K562 (cell line): ENCODE measurements at regions not wholly inside any gene's neighbourhood (a gene's known extent, or its start where the extent isn't known, plus 50 kb on each side); places are given as distances from the start of the nearest gene placed in this dataset.

Source experiments
- ATAC-seq: fragments of 200-7000 bp; cut with Tn5 transposase; 3 replicates; pipeline ENCODE4 v1.9.1; 2020; ENCODE audit warnings: moderate library complexity
- BruUV-seq: library from RNA; stranded (reverse); fragments of 400-500 nt; replicated peaks from 2 replicates; lab custom pipeline; 2021; lab: Mats Ljungman, UMichigan
- CTCF ChIA-PET: fragments of 300-600 bp; formaldehyde crosslinking; extraction: SDS; loops from one replicate; lab custom pipeline; 2021; ENCODE audit warnings: low intra/inter-chr PET ratio; lab: Yijun Ruan, JAX
- POLR2A ChIA-PET: fragments of 300-600, 350-650 bp; sonication (Branson Sonifier 250); formaldehyde crosslinking; extraction: SDS; loops from one replicate; lab custom pipeline; 2021; ENCODE audit warnings: antibody characterized with exemption, inconsistent platforms; lab: Yijun Ruan, JAX
- DNase-seq, 4 experiments: peaks; one replicate each; pipeline versions ENCODE4 v3.0.0 to v3.0.0-alpha.2; 2011 to 2018; ENCODE audit warnings: low spot score in 3 of 4, mixed read lengths in 3 of 4; ENCODE audit errors: extremely low read depth in 1 of 4
- FAIRE-seq: peaks from 2 replicates; lab custom pipeline; 2011; peaks lifted over from hg19 to GRCh38; lab: Jason Lieb, UNC
- H2AFZ ChIP-seq: 2 replicates; pipeline ENCODE4 v1.6.0; 2011; ENCODE audit warnings: low read depth, low read length, control low read depth, inconsistent platforms
- H3K27ac ChIP-seq: fragments of 200-600 bp; 3 replicates; pipeline ENCODE4 v1.8.0; 2011; ENCODE audit warnings: low read depth, mild to moderate bottlenecking, control low read depth, inconsistent platforms, low read length, moderate library complexity, mixed read lengths; ENCODE audit errors: extremely low read depth
- H3K27me3 ChIP-seq, 2 experiments: fragments of 300-600 bp in 1 of 2; 2 replicates in 1 of 2; 3 replicates in 1 of 2; pipeline versions ENCODE4 v1.6.0 to v1.8.0; 2011; ENCODE audit warnings: inconsistent platforms in 2 of 2, low read length in 2 of 2, mild to moderate bottlenecking in 1 of 2, mixed read lengths in 1 of 2, moderate library complexity in 1 of 2; ENCODE audit not compliant: control insufficient read depth in 2 of 2, insufficient read depth in 2 of 2
- H3K36me3 ChIP-seq: fragments of 300-600 bp; 3 replicates; pipeline ENCODE4 v1.8.0; 2011; ENCODE audit warnings: mild to moderate bottlenecking, low read length, inconsistent platforms; ENCODE audit not compliant: control insufficient read depth, insufficient read depth
- H3K4me1 ChIP-seq, 2 experiments: fragments of 200-600 bp in 1 of 2; replicated peaks in 1 of 2; 2 replicates in 1 of 2; 3 replicates in 1 of 2; pipeline versions ENCODE4 v1.5.1 to v1.8.0; 2011; ENCODE audit warnings: inconsistent platforms in 2 of 2, low read length in 2 of 2, mild to moderate bottlenecking in 1 of 2, mixed read lengths in 1 of 2, moderate library complexity in 1 of 2; ENCODE audit not compliant: control insufficient read depth in 2 of 2, insufficient read depth in 2 of 2
- H3K4me2 ChIP-seq: 2 replicates; pipeline ENCODE4 v1.6.1; 2011; ENCODE audit warnings: low read length, control low read depth, inconsistent platforms, mixed read lengths; ENCODE audit not compliant: insufficient read depth
- H3K4me3 ChIP-seq: fragments of 200-600 bp; sonication (generic), shearing (Covaris generic); 2 replicates; pipeline ENCODE4 v1.5.1; 2016; ENCODE audit warnings: control low read depth, inconsistent platforms
- H3K79me2 ChIP-seq: fragments of 200-600 bp; 3 replicates; pipeline ENCODE4 v1.8.0; 2011; ENCODE audit warnings: low read length, inconsistent platforms; ENCODE audit not compliant: control insufficient read depth, insufficient read depth
- H3K9ac ChIP-seq, 2 experiments: 2 replicates each; pipeline versions ENCODE4 v1.6.0 to v1.6.1; 2011; ENCODE audit warnings: low read depth in 2 of 2, low read length in 2 of 2, control low read depth in 1 of 2, inconsistent platforms in 1 of 2, mild to moderate bottlenecking in 1 of 2, mixed read lengths in 1 of 2; ENCODE audit not compliant: insufficient read depth in 1 of 2
- H3K9me1 ChIP-seq: one replicate; pipeline ENCODE4 v1.6.0; 2011; ENCODE audit warnings: inconsistent platforms, mild to moderate bottlenecking, low read length, moderate library complexity; ENCODE audit not compliant: control insufficient read depth, insufficient read depth
- H3K9me3 ChIP-seq: replicated peaks from 2 replicates; pipeline ENCODE4 v1.5.1; 2011; ENCODE audit warnings: low read depth, low read length, inconsistent platforms; ENCODE audit not compliant: control insufficient read depth, insufficient read depth
- H4K20me1 ChIP-seq: replicated peaks from 2 replicates; pipeline ENCODE4 v1.6.1; 2011; ENCODE audit warnings: low read length, inconsistent platforms, mixed read lengths; ENCODE audit not compliant: control insufficient read depth, insufficient read depth
- ATF7 ChIP-seq: fragments of 450-650 bp; IDR thresholded peaks from 2 replicates; pipeline ENCODE4 v1.7.1; 2014; ENCODE audit warnings: mild to moderate bottlenecking, moderate library complexity
- CREBBP ChIP-seq: IDR thresholded peaks from one replicate; pipeline ENCODE4 v1.6.1; 2012; ENCODE audit warnings: low read depth, mild to moderate bottlenecking, control low read depth, inconsistent platforms, low read length
- HDAC3 ChIP-seq: fragments of 450-650 bp; IDR thresholded peaks from 2 replicates; pipeline ENCODE4 v1.6.1; 2018; ENCODE audit warnings: borderline replicate concordance, mild to moderate bottlenecking, moderate library complexity; ENCODE audit not compliant: partially characterized antibody
- MAFG ChIP-seq: fragments of 450-650 bp; conservative IDR thresholded peaks from 2 replicates; pipeline ENCODE4 v1.6.1; 2016; ENCODE audit warnings: missing genetic modification characterization, missing compliant biosample characterization
- MAZ ChIP-seq, 2 experiments: fragments of 450-650 bp in 1 of 2; sonication (generic) in 1 of 2; formaldehyde crosslinking; IDR thresholded peaks in 1 of 2; conservative IDR thresholded peaks in 1 of 2; 2 replicates each; pipeline versions ENCODE4 v1.4.0 to v1.5.0; 2020; ENCODE audit warnings: mild to moderate bottlenecking in 1 of 2, missing genetic modification reagents in 1 of 2
- MCM2 ChIP-seq: fragments of 450-650 bp; IDR thresholded peaks from 2 replicates; pipeline ENCODE4 v1.6.1; 2017; ENCODE audit warnings: low read depth, mild to moderate bottlenecking
- NBN ChIP-seq: fragments of 450-650 bp; IDR thresholded peaks from 2 replicates; pipeline ENCODE4 v1.6.1; 2016; ENCODE audit warnings: low read depth, mild to moderate bottlenecking
- NCOA1 ChIP-seq: fragments of 450-650 bp; IDR thresholded peaks from 2 replicates; pipeline ENCODE4 v1.6.1; 2016; ENCODE audit warnings: low read depth
- NR3C1 ChIP-seq: sonication (generic); formaldehyde crosslinking; IDR thresholded peaks from 2 replicates; pipeline ENCODE4 v1.8.1; 2022; ENCODE audit warnings: missing genetic modification reagents
- RBM34 ChIP-seq: fragments of 200-400 bp; formaldehyde crosslinking; IDR thresholded peaks from 2 replicates; pipeline ENCODE4 v1.6.1; 2018; ENCODE audit warnings: low read length, borderline replicate concordance; ENCODE audit not compliant: insufficient read depth
- SIN3A ChIP-seq, 2 experiments: fragments of 150-350 bp in 1 of 2; IDR thresholded peaks; 2 replicates each; pipeline ENCODE4 v1.6.1; 2011 to 2016; ENCODE audit warnings: borderline replicate concordance in 2 of 2, low read depth in 2 of 2, low read length in 2 of 2, mild to moderate bottlenecking in 2 of 2, moderate library complexity in 2 of 2; ENCODE audit not compliant: control insufficient read depth in 1 of 2
- XRCC4 ChIP-seq: IDR thresholded peaks from one replicate; pipeline ENCODE4 v1.6.1; 2011; ENCODE audit not compliant: insufficient read depth, insufficient read length; ENCODE audit errors: extremely low read depth
- ZNF354B ChIP-seq: fragments of 250-450 bp; sonication (Bioruptor Pico); IDR thresholded peaks from 2 replicates; pipeline ENCODE4 v1.4.0; 2020
- ZNF717 ChIP-seq: fragments of 250-450 bp; sonication (Bioruptor Pico); IDR thresholded peaks from 2 replicates; pipeline ENCODE4 v1.5.0; 2021
- WGBS: fragments of 100-300 bp; shearing (Covaris generic); methylation state at CpG from one replicate; pipeline ENCODE4 v1.1.6; 2016; ENCODE audit warnings: low coverage, mixed read lengths; ENCODE audit not compliant: insufficient coverage; ENCODE audit errors: missing lambda C conversion rate; 5-methylcytosine and 5-hydroxymethylcytosine counted together
- in situ Hi-C: fragments of 300-500 bp; cut with MboI; formaldehyde crosslinking; loops from 4 replicates; pipeline ENCODE4 v1.15.0; 2018; ENCODE audit warnings: inconsistent platforms, mixed read lengths
- intact Hi-C: fragments of 100-400 bp; cut with micrococcal nuclease; formaldehyde crosslinking; loops from 2 replicates; pipeline ENCODE4 v1.14.2; 2022
- TF ChIP-seq, protein P1 (sequence below): fragments of 250-450 bp; sonication (Bioruptor Pico); IDR thresholded peaks from 2 replicates; pipeline ENCODE4 v1.8.0; 2022; ENCODE audit warnings: moderate library complexity, mild to moderate bottlenecking, inconsistent platforms
- TF ChIP-seq, protein P2 (sequence below), 3 experiments: fragments of 200-800 bp in 1 of 3; fragments of 250-450 bp in 1 of 3; fragments of 450-650 bp in 1 of 3; sonication (Bioruptor Pico) in 1 of 3; sonication (Bioruptor generic) in 1 of 3; formaldehyde crosslinking in 1 of 3; IDR thresholded peaks; 2 replicates each; pipeline versions ENCODE4 v1.6.1 to v1.8.0; 2016 to 2022; ENCODE audit warnings: mild to moderate bottlenecking in 2 of 3, missing genetic modification characterization in 2 of 3, missing compliant biosample characterization in 1 of 3, moderate library complexity in 1 of 3
- TF ChIP-seq, protein P3 (sequence below): fragments of 450-650 bp; IDR thresholded peaks from 2 replicates; pipeline ENCODE4 v1.6.1; 2016; ENCODE audit warnings: low read depth, mild to moderate bottlenecking, moderate library complexity

DNA sequence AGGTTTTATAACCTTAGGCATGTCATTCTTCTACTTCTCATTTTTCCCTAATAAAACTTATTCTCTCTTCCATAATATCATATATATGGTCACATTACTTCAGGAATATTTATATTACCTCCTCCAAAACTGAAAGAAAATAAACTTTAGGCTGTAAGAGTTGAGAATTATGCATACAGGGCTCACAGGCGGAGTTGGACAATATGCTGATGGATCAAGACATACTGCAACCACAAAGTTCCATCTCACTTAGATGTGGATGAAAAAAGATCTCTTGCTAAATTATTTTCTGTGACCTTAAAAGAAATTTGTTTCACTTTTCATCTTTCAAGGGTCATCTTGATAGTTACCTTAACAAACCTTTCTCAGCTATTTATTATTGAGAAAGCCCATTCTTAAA is 152.6 kb upstream of the PDE4B start:
- DNase-seq: no peak
- Histone ChIP-seq H3K27ac (no peak overlapping the region), H3K36me3 (peaks cover 3% of the 10 kb centered on the region; the same call in 1 of the 3 replicates), H4K20me1 (no peaks in the 10 kb centered on the region), H3K4me3 (no peak overlapping the region), H3K4me2 (no peak overlapping the region), H3K9ac (no peak overlapping the region), H3K4me1 (no peaks in the 10 kb centered on the region), H2AFZ (no peak overlapping the region), H3K9me1 (no peaks in the 10 kb centered on the region), H3K27me3 (no peaks in the 10 kb centered on the region), H3K9me3 (no peaks in the 10 kb centered on the region), H3K79me2 (no peaks in the 10 kb centered on the region)
- intact Hi-C loops (no loop called here), in situ Hi-C loops (no loop called here)
- ChIA-PET CTCF (no interaction called here), POLR2A (no interaction called here)
- ATAC-seq: no peak
- 100% methylated on average over 1 of the region's 1 CpG for WGBS
- FAIRE-seq: no peak
- BruUV-seq: no TSS peak
- TF ChIP-seq HDAC3: no peak
- TF ChIP-seq ZNF354B: no peak
- no peak for TF ChIP-seq NBN
- TF ChIP-seq, protein P1, sequence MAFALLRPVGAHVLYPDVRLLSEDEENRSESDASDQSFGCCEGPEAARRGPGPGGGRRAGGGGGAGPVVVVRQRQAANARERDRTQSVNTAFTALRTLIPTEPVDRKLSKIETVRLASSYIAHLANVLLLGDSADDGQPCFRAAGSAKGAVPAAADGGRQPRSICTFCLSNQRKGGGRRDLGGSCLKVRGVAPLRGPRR (CRISPR knock-in tag): no peak
- no peak for TF ChIP-seq NCOA1
- TF ChIP-seq CREBBP: no peak
- no peak for TF ChIP-seq MAZ (CRISPR knock-in tag; conservative IDR thresholded peaks at IDR 0.05 in 1 of 2, IDR thresholded peaks at IDR 0.05 in 1 of 2)
- TF ChIP-seq MAFG (tag): no peak
- TF ChIP-seq ZNF717 (CRISPR knock-in tag): no peak
- no peak for TF ChIP-seq XRCC4
- TF ChIP-seq RBM34: no peak
- no peak for TF ChIP-seq MCM2
- no peak for TF ChIP-seq SIN3A (IDR thresholded peaks at IDR 0.05; ENCODE audit: borderline replicate concordance in 2 of 2, control insufficient read depth in 1 of 2, low read depth in 2 of 2, low read length in 2 of 2)
- TF ChIP-seq ATF7: no peak
- no peak for TF ChIP-seq NR3C1 (CRISPR knock-in tag)
- TF ChIP-seq, protein P2, sequence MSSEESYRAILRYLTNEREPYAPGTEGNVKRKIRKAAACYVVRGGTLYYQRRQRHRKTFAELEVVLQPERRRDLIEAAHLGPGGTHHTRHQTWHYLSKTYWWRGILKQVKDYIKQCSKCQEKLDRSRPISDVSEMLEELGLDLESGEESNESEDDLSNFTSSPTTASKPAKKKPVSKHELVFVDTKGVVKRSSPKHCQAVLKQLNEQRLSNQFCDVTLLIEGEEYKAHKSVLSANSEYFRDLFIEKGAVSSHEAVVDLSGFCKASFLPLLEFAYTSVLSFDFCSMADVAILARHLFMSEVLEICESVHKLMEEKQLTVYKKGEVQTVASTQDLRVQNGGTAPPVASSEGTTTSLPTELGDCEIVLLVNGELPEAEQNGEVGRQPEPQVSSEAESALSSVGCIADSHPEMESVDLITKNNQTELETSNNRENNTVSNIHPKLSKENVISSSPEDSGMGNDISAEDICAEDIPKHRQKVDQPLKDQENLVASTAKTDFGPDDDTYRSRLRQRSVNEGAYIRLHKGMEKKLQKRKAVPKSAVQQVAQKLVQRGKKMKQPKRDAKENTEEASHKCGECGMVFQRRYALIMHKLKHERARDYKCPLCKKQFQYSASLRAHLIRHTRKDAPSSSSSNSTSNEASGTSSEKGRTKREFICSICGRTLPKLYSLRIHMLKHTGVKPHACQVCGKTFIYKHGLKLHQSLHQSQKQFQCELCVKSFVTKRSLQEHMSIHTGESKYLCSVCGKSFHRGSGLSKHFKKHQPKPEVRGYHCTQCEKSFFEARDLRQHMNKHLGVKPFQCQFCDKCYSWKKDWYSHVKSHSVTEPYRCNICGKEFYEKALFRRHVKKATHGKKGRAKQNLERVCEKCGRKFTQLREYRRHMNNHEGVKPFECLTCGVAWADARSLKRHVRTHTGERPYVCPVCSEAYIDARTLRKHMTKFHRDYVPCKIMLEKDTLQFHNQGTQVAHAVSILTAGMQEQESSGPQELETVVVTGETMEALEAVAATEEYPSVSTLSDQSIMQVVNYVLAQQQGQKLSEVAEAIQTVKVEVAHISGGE (CRISPR knock-in tag; IDR thresholded peaks at IDR 0.05): no peak
- TF ChIP-seq, protein P3, sequence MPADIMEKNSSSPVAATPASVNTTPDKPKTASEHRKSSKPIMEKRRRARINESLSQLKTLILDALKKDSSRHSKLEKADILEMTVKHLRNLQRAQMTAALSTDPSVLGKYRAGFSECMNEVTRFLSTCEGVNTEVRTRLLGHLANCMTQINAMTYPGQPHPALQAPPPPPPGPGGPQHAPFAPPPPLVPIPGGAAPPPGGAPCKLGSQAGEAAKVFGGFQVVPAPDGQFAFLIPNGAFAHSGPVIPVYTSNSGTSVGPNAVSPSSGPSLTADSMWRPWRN: no peak
